ENCODE measurements at regions not wholly inside any gene's neighbourhood (a gene's known extent, or its start where the extent isn't known, plus 50 kb on each side); places are given as distances from the start of the nearest gene placed in this dataset.

DNA sequence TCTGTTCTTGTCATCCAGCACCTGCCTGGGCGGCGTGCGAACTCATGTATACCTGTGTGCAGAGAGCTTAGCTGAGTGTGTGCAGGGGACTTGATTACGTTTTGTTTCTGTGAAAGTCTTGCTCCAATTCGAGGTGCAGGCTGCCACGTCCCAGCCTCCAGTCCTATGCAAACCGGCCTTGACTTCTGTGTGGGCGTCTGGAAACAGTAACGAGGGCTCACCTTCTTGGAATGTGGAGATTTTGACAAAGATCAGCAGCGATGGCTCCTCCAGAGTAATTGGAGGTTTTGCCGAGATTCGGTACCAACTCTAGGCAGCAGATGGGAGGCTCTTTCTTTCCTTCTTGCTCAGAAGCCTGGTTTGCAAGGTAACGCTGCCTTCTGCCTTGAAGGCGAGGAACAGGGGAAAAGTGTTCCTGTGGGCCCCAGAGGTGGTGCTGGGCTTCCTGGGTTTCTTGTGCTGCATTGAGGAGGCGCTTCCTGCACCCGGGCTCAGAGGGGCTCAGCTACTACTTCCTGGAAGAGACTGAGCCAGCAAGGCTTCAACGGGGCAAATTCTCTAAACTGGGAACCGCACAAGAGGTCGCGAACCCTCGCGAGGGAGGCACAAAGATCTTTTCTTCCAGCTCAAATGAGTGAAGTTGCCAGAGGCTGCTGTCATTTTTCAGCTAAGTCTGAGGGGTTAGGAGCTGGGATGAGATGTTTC, 249.0 kb downstream of the AACS start:
- Histone ChIP-seq H3K27ac (no peak overlapping the region), H2AFZ (no peak overlapping the region), H3K4me2 (ENCODE audit: unreplicated experiment) (no peak overlapping the region), H3K36me3 (ENCODE audit: low read depth) (no peaks in the 10 kb centered on the region), H3K4me3 (no peak overlapping the region), H3K9me3 (ENCODE audit: low read depth) (no peaks in the 10 kb centered on the region), H3K27me3 (replicated peaks; ENCODE audit: insufficient read depth) (no peaks in the 10 kb centered on the region), H3K9me2 (ENCODE audit: insufficient read depth) (no peaks in the 10 kb centered on the region), H3K9ac (no peak overlapping the region), H3K4me1 (ENCODE audit: insufficient read depth) (no peaks in the 10 kb centered on the region), H3K79me2 (ENCODE audit: insufficient read depth) (no peaks in the 10 kb centered on the region), H3F3A (ENCODE audit: insufficient read depth) (no peaks in the 10 kb centered on the region), H4K20me1 (ENCODE audit: insufficient read depth) (no peaks in the 10 kb centered on the region)
- 41 to 51% methylated on average over 22 of the region's 22 CpGs for WGBS, 2 experiments (ENCODE audit: low coverage in 1 of 2, low lambda C conversion rate in 2 of 2, missing lambda C conversion rate in 2 of 2)
- no peak for DNase-seq
- TF ChIP-seq EZH2 (IDR thresholded peaks at IDR 0.05; ENCODE audit: insufficient read depth, poor library complexity, severe bottlenecking), result no peak
- TF ChIP-seq EZH2phosphoT487 (IDR thresholded peaks at IDR 0.05; ENCODE audit: insufficient read depth, low read depth), result no peak
- in situ Hi-C loops (cut with MboI), result no loop called here

DNA sequence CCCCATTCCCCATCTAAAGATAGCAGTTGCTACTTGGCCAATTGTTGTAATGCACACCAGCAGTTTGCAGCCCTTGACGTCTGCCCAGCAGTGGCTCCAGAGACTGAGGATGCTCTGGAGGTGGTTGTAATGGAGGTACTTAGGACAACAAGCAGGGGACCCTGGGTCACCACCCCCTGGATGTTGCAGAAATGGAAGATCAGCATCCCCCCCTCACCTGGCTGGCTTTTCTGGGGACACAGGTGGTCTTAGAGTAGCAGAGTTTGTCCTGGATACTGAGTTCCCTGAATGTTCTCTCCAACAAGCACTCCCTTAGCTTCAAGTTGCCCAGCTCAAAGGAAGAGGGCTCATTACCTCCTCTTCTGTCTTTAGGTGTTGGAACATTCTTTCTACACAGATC, 250.5 kb downstream of the AACS start:
- in situ Hi-C loops (cut with MboI), result no loop called here
- WGBS, 2 experiments (ENCODE audit: low coverage in 1 of 2, low lambda C conversion rate in 2 of 2, missing lambda C conversion rate in 2 of 2), result 30 to 38% methylated on average over 1 of the region's 1 CpG

DNA sequence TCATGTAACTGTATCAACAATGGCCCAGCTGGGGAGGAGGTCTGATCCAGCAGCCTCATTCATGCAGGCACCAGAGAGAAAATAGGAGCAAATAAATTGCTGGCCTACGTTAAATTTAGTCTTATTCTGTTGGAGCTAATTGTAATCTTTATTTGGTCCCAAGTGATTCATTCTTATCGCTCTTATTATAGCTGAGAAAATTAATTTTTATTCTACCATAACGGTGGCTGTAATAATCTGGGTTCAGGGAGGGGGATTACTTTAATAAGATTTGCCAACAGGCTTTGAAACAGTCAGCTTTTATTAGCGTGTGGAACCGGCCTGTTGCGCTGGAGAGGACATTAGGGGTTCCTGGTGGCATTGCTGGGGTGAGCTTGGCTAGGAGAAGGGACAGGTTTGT, 254.9 kb downstream of the AACS start:
- TF ChIP-seq EZH2 (IDR thresholded peaks at IDR 0.05; ENCODE audit: insufficient read depth, poor library complexity, severe bottlenecking) (no peak), EZH2phosphoT487 (IDR thresholded peaks at IDR 0.05; ENCODE audit: insufficient read depth, low read depth) (no peak)
- WGBS, 2 experiments (ENCODE audit: low coverage in 1 of 2, low lambda C conversion rate in 2 of 2, missing lambda C conversion rate in 2 of 2), result 50 to 56% methylated on average over 6 of the region's 6 CpGs
- Histone ChIP-seq H3F3A (ENCODE audit: insufficient read depth) (no peaks in the 10 kb centered on the region), H3K9ac (no peak overlapping the region), H3K4me1 (ENCODE audit: insufficient read depth) (no peaks in the 10 kb centered on the region), H3K9me2 (ENCODE audit: insufficient read depth) (no peaks in the 10 kb centered on the region), H4K20me1 (ENCODE audit: insufficient read depth) (no peaks in the 10 kb centered on the region), H2AFZ (no peak overlapping the region), H3K27ac (no peak overlapping the region), H3K79me2 (ENCODE audit: insufficient read depth) (no peaks in the 10 kb centered on the region), H3K36me3 (ENCODE audit: low read depth) (no peaks in the 10 kb centered on the region), H3K9me3 (ENCODE audit: low read depth) (no peaks in the 10 kb centered on the region), H3K4me3 (no peak overlapping the region), H3K27me3 (replicated peaks; ENCODE audit: insufficient read depth) (no peaks in the 10 kb centered on the region), H3K4me2 (ENCODE audit: unreplicated experiment) (no peak overlapping the region)
- in situ Hi-C loops (cut with MboI), result no loop called here
- no peak for DNase-seq

More for the DNA sequence above, 250.5 kb downstream of the AACS start:
- DNase-seq, result no peak
- H3K79me2 ChIP-seq (ENCODE audit: insufficient read depth), result no peaks in the 10 kb centered on the region
- no peaks in the 10 kb centered on the region for H3K9me3 ChIP-seq (ENCODE audit: low read depth)
- H3K36me3 ChIP-seq (ENCODE audit: low read depth), result no peaks in the 10 kb centered on the region
- H2AFZ ChIP-seq, result no peak overlapping the region
- no peak overlapping the region for H3K9ac ChIP-seq
- H3K27ac ChIP-seq, result no peak overlapping the region
- no peaks in the 10 kb centered on the region for H3F3A ChIP-seq (ENCODE audit: insufficient read depth)
- H3K4me3 ChIP-seq, result no peak overlapping the region
- no peaks in the 10 kb centered on the region for H4K20me1 ChIP-seq (ENCODE audit: insufficient read depth)
- H3K4me2 ChIP-seq (ENCODE audit: unreplicated experiment), result no peak overlapping the region
- no peaks in the 10 kb centered on the region for H3K4me1 ChIP-seq (ENCODE audit: insufficient read depth)
- TF ChIP-seq EZH2 (IDR thresholded peaks at IDR 0.05; ENCODE audit: insufficient read depth, poor library complexity, severe bottlenecking), result no peak
- no peak for TF ChIP-seq EZH2phosphoT487 (IDR thresholded peaks at IDR 0.05; ENCODE audit: insufficient read depth, low read depth)
- H3K27me3 ChIP-seq (replicated peaks; ENCODE audit: insufficient read depth), result no peaks in the 10 kb centered on the region
- H3K9me2 ChIP-seq (ENCODE audit: insufficient read depth), result no peaks in the 10 kb centered on the region

DNA sequence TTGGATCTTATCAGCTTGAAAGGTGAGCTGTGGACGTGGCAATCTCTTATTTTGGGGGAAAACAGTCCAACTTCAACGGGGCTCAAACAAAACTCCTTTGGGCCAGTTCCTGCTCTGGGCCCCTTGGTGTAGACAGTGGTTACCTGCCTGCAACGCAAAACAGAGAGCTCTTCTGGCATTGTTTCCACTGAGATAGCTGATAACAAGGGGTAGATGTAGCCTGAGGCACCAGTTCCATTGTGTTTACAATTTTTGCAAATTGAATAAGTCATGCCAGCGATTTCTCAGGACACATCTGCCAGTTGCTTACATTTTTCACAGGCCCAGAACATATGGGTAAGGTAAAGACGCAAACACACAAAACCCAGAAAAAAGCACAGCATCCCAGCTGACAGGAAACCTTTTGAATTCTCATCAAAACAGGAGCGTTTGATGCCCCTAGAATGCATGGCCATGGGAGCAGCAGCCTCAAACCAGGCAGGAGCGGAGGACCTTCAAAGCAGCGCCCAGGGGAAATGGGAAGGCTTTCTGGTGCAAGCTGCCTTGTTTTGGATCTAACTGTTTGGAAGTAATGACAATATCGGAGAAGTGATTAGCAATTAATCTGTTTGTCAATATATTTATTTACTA, 259.7 kb downstream of the AACS start:
- H3K4me2 ChIP-seq (ENCODE audit: unreplicated experiment), result no peak overlapping the region
- WGBS, 2 experiments (ENCODE audit: low coverage in 1 of 2, low lambda C conversion rate in 2 of 2, missing lambda C conversion rate in 2 of 2), result 37 to 43% methylated on average over 9 of the region's 9 CpGs
- no peaks in the 10 kb centered on the region for H3K9me3 ChIP-seq (ENCODE audit: low read depth)
- H3K4me1 ChIP-seq (ENCODE audit: insufficient read depth), result no peaks in the 10 kb centered on the region
- H3F3A ChIP-seq (ENCODE audit: insufficient read depth), result no peaks in the 10 kb centered on the region
- no peaks in the 10 kb centered on the region for H3K36me3 ChIP-seq (ENCODE audit: low read depth)
- no peaks in the 10 kb centered on the region for H4K20me1 ChIP-seq (ENCODE audit: insufficient read depth)
- H3K27me3 ChIP-seq (replicated peaks; ENCODE audit: insufficient read depth), result no peaks in the 10 kb centered on the region
- H2AFZ ChIP-seq, result no peak overlapping the region
- H3K27ac ChIP-seq, result no peak overlapping the region
- H3K9ac ChIP-seq, result no peak overlapping the region
- no peaks in the 10 kb centered on the region for H3K79me2 ChIP-seq (ENCODE audit: insufficient read depth)
- H3K9me2 ChIP-seq (ENCODE audit: insufficient read depth), result no peaks in the 10 kb centered on the region
- no peak for TF ChIP-seq EZH2phosphoT487 (IDR thresholded peaks at IDR 0.05; ENCODE audit: insufficient read depth, low read depth)
- no peak for TF ChIP-seq EZH2 (IDR thresholded peaks at IDR 0.05; ENCODE audit: insufficient read depth, poor library complexity, severe bottlenecking)
- H3K4me3 ChIP-seq, result no peak overlapping the region
- in situ Hi-C loops (cut with MboI), result no loop called here
- DNase-seq, result no peak

Data from GM23248 (cell line).